SK-N-MC (cell line): ENCODE measurements at regions not wholly inside any gene's neighbourhood (a gene's known extent, or its start where the extent isn't known, plus 50 kb on each side); places are given as distances from the start of the nearest gene placed in this dataset.
"Not testable (repeated sequence)": the region's sequence is repeated elsewhere in the genome, so short reads cannot be mapped to it uniquely, and the experiment has no call there.

Experiments used
- DNase-seq: peaks from one replicate; pipeline ENCODE4 v3.0.0-alpha.2; 2011; ENCODE audit warnings: low read depth, low spot score
- H3K27ac ChIP-seq: fragments of 200-600 bp; sonication (generic); 2 replicates; pipeline ENCODE4 v1.5.1; 2016; ENCODE audit warnings: mixed run types
- H3K36me3 ChIP-seq: fragments of 200-600 bp; sonication (generic); 2 replicates; pipeline ENCODE4 v1.6.1; 2017; ENCODE audit warnings: antibody characterized with exemption, low read length, mixed read lengths; ENCODE audit not compliant: insufficient read depth
- H3K4me3 ChIP-seq: fragments of 200-600 bp; sonication (generic); 2 replicates; pipeline ENCODE4 v1.5.1; 2016
- H3K9ac ChIP-seq: fragments of 200-600 bp; sonication (generic); 2 replicates; pipeline ENCODE4 v1.8.0; 2017; ENCODE audit warnings: mixed run types, mixed read lengths; ENCODE audit not compliant: insufficient read length
- H3K9me3 ChIP-seq: fragments of 200-600 bp; sonication (generic); 2 replicates; pipeline ENCODE4 v1.6.1; 2017; ENCODE audit warnings: low read depth, mild to moderate bottlenecking, antibody characterized with exemption, low read length, moderate library complexity, mixed read lengths
- EZH2 ChIP-seq: fragments of 200-600 bp; sonication (generic); IDR thresholded peaks from one replicate; pipeline ENCODE4 v1.6.1; 2017; ENCODE audit warnings: antibody characterized with exemption
- FOXP2 ChIP-seq: optimal IDR thresholded peaks from 2 replicates; pipeline ENCODE3; 2011; ENCODE audit warnings: mild to moderate bottlenecking, moderate library complexity; ENCODE audit not compliant: insufficient read depth; ENCODE audit errors: extremely low read length, control extremely low read depth
- POLR2AphosphoS5 ChIP-seq: IDR thresholded peaks from 2 replicates; pipeline ENCODE4 v1.6.1; 2012; ENCODE audit warnings: mild to moderate bottlenecking, low read depth, low read length, borderline replicate concordance

GRCh38 chr15:69615736-69616135, 163.1 kb downstream of the RPLP1 start:
- no peak overlapping the region for H3K27ac ChIP-seq
- H3K9me3 ChIP-seq: no peaks in the 10 kb centered on the region
- TF ChIP-seq FOXP2 (no peak), POLR2AphosphoS5 (no peak), EZH2 (no peak)
- no peak for DNase-seq
- no peak overlapping the region for H3K4me3 ChIP-seq
- H3K9ac ChIP-seq: no peak overlapping the region
- no peaks in the 10 kb centered on the region for H3K36me3 ChIP-seq

DNA sequence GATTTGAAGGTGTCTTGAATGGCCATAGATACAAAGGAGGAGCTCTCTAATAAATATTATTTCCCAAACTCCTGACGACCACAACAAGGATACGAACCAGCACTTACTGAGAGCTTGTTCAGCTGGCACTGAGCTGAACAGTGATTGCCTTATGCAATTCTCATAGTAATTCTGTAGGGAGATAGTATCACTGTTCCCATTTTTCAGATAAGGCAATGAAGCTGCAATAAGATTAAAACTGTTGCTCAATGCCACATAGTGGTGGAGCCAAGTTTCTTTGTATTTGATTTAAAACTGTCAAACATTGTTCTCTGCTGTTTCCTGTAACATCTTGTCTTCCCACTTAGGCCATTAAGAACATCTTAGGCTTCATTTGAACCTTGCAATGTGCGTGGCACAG, 163.9 kb downstream of the RPLP1 start:
- TF ChIP-seq POLR2AphosphoS5 (no peak), EZH2 (no peak), FOXP2 (no peak)
- H3K27ac ChIP-seq: no peak overlapping the region
- H3K4me3 ChIP-seq: no peak overlapping the region
- H3K9me3 ChIP-seq: no peaks in the 10 kb centered on the region
- no peak for DNase-seq
- no peak overlapping the region for H3K9ac ChIP-seq
- no peaks in the 10 kb centered on the region for H3K36me3 ChIP-seq

DNA sequence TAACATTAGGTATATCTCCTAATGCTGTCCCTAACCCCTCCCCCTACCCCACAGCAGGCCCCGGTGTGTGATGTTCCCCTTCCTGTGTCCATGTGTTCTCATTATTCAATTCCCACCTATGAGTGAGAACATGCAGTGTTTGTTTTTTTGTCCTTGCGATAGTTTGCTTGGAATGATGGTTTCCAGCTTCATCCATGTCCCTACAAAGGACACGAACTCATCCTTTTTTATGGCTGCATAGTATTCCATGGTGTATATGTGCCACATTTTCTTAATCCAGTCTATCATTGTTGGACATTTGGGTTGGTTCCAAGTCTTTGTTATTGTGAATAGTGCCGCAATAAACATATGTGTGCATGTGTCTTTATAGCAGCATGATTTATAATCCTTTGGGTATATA, 164.5 kb downstream of the RPLP1 start:
- H3K9ac ChIP-seq, DNase-seq: not testable (repeated sequence)

DNA sequence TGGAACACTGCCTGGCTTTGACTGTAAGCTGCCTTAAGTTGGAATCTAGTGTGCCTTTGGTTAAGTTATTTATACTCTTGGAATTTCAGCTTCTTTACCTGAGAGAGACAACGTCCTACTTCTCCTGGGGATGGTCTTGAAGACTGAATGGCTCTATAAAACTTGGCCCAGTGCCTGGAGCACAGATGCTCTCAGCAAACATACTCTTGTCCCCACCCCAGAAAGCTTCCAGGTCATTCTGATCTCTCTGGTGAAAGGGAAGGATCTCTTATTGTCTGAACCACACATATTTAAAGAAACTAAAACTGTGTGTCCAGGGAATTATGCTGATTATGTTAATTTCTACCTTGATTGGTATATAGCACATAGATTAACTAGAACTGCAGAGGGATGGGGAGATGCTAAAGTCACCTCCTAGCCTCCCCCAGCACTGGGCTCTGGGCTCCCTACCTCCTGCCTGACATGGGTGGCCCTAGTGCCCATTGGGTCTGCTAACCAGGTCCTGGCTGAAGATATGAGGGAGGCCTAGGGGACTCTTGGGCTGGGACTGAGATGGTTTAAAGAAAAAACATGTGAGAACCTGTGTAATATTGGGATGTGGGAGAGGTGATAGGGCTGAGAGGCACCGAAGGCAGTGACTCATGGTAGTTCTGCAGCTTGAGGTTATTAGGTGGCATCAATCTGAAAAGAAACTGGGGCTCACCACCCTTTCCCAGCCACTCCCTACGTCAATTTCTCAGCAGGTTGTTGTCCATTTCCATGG, 171.0 kb downstream of the RPLP1 start:
- TF ChIP-seq POLR2AphosphoS5 (no peak), EZH2 (no peak), FOXP2 (no peak)
- Histone ChIP-seq H3K9me3 (no peaks in the 10 kb centered on the region), H3K36me3 (no peaks in the 10 kb centered on the region), H3K4me3 (no peak overlapping the region), H3K9ac (no peak overlapping the region), H3K27ac (no peak overlapping the region)
- DNase-seq: no peak

More for the DNA sequence above, 164.5 kb downstream of the RPLP1 start:
- not testable (repeated sequence) for H3K27ac ChIP-seq, H3K9me3 ChIP-seq, H3K36me3 ChIP-seq, H3K4me3 ChIP-seq

DNA sequence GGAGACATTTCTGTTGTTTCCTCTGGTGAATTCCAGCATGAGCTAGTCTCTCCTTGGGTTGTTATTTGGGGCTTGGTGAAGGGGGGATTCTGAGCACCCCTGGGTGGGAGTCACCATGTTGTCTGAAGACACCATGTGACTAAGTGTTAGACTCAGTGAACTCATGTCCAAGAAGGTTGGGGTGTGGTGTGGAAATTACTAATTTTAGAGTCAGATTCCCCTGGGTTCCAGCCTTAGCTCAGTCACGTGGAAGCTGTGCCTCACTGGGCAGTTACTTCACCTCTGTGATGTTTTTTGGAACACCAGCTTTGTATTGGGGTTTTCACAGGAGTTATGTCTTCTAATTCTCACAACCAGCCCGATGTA, 171.5 kb downstream of the RPLP1 start:
- Histone ChIP-seq H3K36me3 (no peaks in the 10 kb centered on the region), H3K27ac (no peak overlapping the region), H3K9me3 (no peaks in the 10 kb centered on the region), H3K9ac (no peak overlapping the region), H3K4me3 (no peak overlapping the region)
- no peak for DNase-seq
- TF ChIP-seq POLR2AphosphoS5: no peak
- TF ChIP-seq EZH2: no peak
- TF ChIP-seq FOXP2: no peak

DNA sequence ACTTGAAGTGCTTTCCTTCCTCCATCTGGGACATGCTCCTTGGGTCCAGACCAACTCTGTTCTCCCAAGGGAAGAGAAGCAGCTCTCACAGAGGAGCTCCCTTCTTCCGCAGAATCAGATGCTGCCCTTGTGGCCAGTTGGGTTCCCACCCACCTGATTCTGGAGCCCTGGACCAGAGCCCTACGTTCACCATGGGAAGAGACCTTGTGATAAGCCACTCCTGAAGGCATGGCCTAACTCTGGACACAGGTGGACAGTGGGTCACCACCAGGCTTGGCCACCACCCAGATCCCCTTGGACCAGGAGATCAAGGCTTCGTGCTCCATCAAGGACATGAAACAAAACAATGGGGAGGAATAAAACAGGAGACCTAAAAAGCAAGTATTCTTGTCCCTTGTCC, 172.2 kb downstream of the RPLP1 start:
- Histone ChIP-seq H3K9me3 (no peaks in the 10 kb centered on the region), H3K4me3 (no peak overlapping the region), H3K27ac (no peak overlapping the region), H3K36me3 (no peaks in the 10 kb centered on the region), H3K9ac (no peak overlapping the region)
- DNase-seq: no peak
- TF ChIP-seq POLR2AphosphoS5: no peak
- no peak for TF ChIP-seq FOXP2

DNA sequence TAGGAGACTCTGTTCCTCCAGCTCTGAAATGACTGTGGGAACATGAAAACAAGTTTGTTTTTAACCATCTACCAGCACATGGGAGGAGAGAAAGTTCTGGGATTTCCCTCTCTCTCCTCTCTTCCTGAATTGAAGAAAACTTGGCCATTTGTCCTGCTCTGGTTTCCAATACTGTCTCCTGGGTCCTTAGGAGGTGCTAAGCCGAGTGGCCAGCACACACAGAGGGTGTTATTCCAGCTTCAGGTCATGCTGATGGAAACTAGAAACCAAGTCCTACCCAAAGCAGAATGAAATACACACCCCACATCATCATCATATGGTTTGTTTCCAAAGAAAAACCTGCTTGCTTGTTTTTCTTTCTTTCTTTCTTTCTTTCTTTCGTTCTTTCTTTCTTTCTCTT, 172.7 kb downstream of the RPLP1 start:
- Histone ChIP-seq H3K27ac (no peak overlapping the region), H3K36me3 (no peaks in the 10 kb centered on the region), H3K4me3 (no peak overlapping the region), H3K9me3 (no peaks in the 10 kb centered on the region), H3K9ac (no peak overlapping the region)
- no peak for DNase-seq
- TF ChIP-seq POLR2AphosphoS5 (no peak), FOXP2 (no peak), EZH2 (no peak)

DNA sequence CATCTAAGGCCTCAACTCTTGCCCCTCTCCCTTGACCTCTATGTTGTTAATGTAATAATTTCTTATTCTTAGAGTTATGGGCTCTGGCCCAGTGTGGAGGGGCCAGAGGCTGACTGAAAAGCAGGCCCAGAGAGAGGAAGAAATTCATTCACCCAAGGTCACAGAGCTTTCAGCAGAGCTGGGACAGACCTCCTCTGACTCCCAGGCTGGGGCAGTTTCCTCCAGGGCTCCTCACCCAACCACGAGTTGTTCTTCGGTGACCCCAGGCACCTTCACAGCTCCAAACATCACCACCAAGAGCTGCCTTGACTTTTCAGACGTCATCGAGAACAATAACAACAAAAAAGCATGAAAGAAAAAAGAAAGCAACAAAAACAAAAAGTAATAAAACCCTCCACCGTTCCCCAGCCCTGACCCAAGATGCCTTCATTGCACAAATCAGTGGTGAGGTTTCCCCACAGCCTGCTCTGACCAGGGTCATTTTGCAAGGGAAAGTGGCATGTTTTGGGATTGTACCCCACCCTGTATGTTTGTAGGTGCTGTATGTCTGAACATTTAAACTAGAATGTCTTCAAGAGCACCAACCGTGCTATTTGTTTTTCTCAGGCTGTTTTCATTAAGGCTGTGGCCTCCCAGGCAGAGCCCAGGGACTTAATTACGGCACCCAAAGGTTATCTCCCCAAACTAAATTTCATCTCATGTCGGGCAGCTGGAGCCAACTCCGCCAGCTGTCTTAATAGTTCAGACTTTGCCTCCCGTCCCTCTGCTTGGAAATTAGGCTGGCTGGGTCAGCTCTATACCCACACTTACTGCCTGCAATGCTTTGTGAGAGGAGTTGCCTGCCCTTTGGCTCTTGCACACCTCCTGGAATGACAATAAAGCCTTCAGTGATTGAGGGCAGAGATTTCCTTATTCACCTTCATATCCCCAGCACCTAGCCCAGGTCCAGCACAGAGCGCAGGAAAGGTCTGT, 173.8 kb downstream of the RPLP1 start:
- H3K27ac ChIP-seq: no peak overlapping the region
- TF ChIP-seq POLR2AphosphoS5 (no peak), EZH2 (no peak), FOXP2 (no peak)
- no peak overlapping the region for H3K9ac ChIP-seq
- no peaks in the 10 kb centered on the region for H3K9me3 ChIP-seq
- H3K4me3 ChIP-seq: no peak overlapping the region
- DNase-seq: no peak
- H3K36me3 ChIP-seq: no peaks in the 10 kb centered on the region
